Smooth muscle cell (in vitro differentiated cells): ENCODE measurements at regions not wholly inside any gene's neighbourhood (a gene's known extent, or its start where the extent isn't known, plus 50 kb on each side); places are given as distances from the start of the nearest gene placed in this dataset.

Experiments used
- DNase-seq: peaks from one replicate; lab custom pipeline; 2025; ENCODE audit not compliant: unreplicated experiment; lab: John Stamatoyannopoulos, UW
- H2AFZ ChIP-seq: fragments of 200-600 bp; sonication (generic); 2 replicates; pipeline ENCODE4 v1.6.0; 2016; ENCODE audit warnings: antibody characterized with exemption, low read depth, mild to moderate bottlenecking
- H3F3A ChIP-seq: fragments of 200-600 bp; sonication (generic); 2 replicates; pipeline ENCODE4 v1.6.0; 2017; ENCODE audit warnings: antibody characterized with exemption, low read depth
- H3K27ac ChIP-seq: fragments of 200-600 bp; sonication (generic); 2 replicates; pipeline ENCODE4 v1.5.1; 2016; ENCODE audit warnings: low read depth, mild to moderate bottlenecking
- H3K27me3 ChIP-seq: fragments of 200-600 bp; sonication (generic); 2 replicates; pipeline ENCODE4 v1.6.1; 2016; ENCODE audit warnings: low read depth, mild to moderate bottlenecking
- H3K36me3 ChIP-seq: fragments of 200-600 bp; sonication (generic); 2 replicates; pipeline ENCODE4 v1.5.1; 2016; ENCODE audit warnings: low read depth
- H3K4me1 ChIP-seq: fragments of 200-600 bp; sonication (generic); 2 replicates; pipeline ENCODE4 v1.5.1; 2016; ENCODE audit warnings: low read depth
- H3K4me2 ChIP-seq: fragments of 200-600 bp; sonication (generic); 2 replicates; pipeline ENCODE4 v1.6.0; 2016; ENCODE audit warnings: mild to moderate bottlenecking
- H3K4me3 ChIP-seq: fragments of 200-600 bp; sonication (generic); 2 replicates; pipeline ENCODE4 v1.5.1; 2016; ENCODE audit warnings: mild to moderate bottlenecking
- H3K79me2 ChIP-seq: fragments of 200-600 bp; sonication (generic); 2 replicates; pipeline ENCODE4 v1.6.0; 2016; ENCODE audit warnings: low read depth, mild to moderate bottlenecking
- H3K9ac ChIP-seq: fragments of 200-600 bp; sonication (generic); 2 replicates; pipeline ENCODE4 v1.6.0; 2016; ENCODE audit warnings: low read depth
- H3K9me3 ChIP-seq: fragments of 200-600 bp; sonication (generic); replicated peaks from 2 replicates; pipeline ENCODE4 v1.5.1; 2016; ENCODE audit warnings: low read depth
- H4K20me1 ChIP-seq: fragments of 200-600 bp; sonication (generic); 2 replicates; pipeline ENCODE4 v1.6.0; 2016; ENCODE audit warnings: low read depth
- WGBS: methylation state at CpG from one replicate; pipeline ENCODE4 v1.1.7; 2016; ENCODE audit warnings: low lambda C conversion rate; 5-methylcytosine and 5-hydroxymethylcytosine counted together
- TF ChIP-seq, protein P1 (sequence below): fragments of 200-600 bp; sonication (generic); IDR thresholded peaks from 2 replicates; pipeline ENCODE4 v1.5.1; 2017; ENCODE audit warnings: borderline replicate concordance, mild to moderate bottlenecking, antibody characterized with exemption; ENCODE audit not compliant: insufficient read depth, poor library complexity, severe bottlenecking

- H3K4me2 ChIP-seq = no peak overlapping the region
- 93% methylated on average over 1 of the region's 1 CpG for WGBS
- H3F3A ChIP-seq = no peaks in the 10 kb centered on the region
- H2AFZ ChIP-seq = no peak overlapping the region
- H3K9me3 ChIP-seq = no peaks in the 10 kb centered on the region
- H3K4me3 ChIP-seq = no peak overlapping the region
- no peak for DNase-seq
- TF ChIP-seq, protein P1, sequence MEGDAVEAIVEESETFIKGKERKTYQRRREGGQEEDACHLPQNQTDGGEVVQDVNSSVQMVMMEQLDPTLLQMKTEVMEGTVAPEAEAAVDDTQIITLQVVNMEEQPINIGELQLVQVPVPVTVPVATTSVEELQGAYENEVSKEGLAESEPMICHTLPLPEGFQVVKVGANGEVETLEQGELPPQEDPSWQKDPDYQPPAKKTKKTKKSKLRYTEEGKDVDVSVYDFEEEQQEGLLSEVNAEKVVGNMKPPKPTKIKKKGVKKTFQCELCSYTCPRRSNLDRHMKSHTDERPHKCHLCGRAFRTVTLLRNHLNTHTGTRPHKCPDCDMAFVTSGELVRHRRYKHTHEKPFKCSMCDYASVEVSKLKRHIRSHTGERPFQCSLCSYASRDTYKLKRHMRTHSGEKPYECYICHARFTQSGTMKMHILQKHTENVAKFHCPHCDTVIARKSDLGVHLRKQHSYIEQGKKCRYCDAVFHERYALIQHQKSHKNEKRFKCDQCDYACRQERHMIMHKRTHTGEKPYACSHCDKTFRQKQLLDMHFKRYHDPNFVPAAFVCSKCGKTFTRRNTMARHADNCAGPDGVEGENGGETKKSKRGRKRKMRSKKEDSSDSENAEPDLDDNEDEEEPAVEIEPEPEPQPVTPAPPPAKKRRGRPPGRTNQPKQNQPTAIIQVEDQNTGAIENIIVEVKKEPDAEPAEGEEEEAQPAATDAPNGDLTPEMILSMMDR = no peak
- no peak overlapping the region for H3K27ac ChIP-seq
- H4K20me1 ChIP-seq = no peaks in the 10 kb centered on the region
- H3K4me1 ChIP-seq = peaks cover 9% of the 10 kb centered on the region
- no peaks in the 10 kb centered on the region for H3K27me3 ChIP-seq
- no peak overlapping the region for H3K9ac ChIP-seq
- no peaks in the 10 kb centered on the region for H3K36me3 ChIP-seq
- no peaks in the 10 kb centered on the region for H3K79me2 ChIP-seq
Measured at GRCh38 chr18:71913641-71914040, 630.5 kb downstream of the CBLN2 start.

DNA sequence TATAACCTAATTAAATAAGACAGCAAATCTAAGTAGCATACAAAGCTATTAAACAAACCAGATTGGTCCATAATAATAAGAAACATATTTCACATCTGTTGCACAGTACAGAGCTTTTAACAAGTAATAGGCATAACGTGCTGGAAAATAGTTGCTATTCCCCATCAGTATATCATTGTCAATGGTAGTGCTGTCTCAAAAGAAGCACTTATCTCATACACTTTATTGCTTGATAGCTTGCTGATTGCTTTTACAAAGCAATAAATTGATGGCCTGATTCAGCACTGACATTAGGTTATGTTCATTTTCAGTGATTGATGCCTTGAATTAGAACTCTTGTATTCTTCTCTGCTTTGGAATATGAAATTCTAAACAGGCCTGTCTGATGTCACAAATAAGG lies 641.7 kb downstream of the CBLN2 start:
- H3K4me3 ChIP-seq = no peak overlapping the region
- no peaks in the 10 kb centered on the region for H3K27me3 ChIP-seq
- TF ChIP-seq, protein P1 = no peak
- H3K4me1 ChIP-seq = no peaks in the 10 kb centered on the region
- H2AFZ ChIP-seq = no peak overlapping the region
- WGBS = 79% methylated on average over 1 of the region's 1 CpG
- no peak overlapping the region for H3K4me2 ChIP-seq
- DNase-seq = no peak
- H3K9ac ChIP-seq = no peak overlapping the region
- H4K20me1 ChIP-seq = no peaks in the 10 kb centered on the region
- no peaks in the 10 kb centered on the region for H3K79me2 ChIP-seq
- H3K36me3 ChIP-seq = no peaks in the 10 kb centered on the region
- no peaks in the 10 kb centered on the region for H3F3A ChIP-seq
- H3K27ac ChIP-seq = no peak overlapping the region
- H3K9me3 ChIP-seq = no peaks in the 10 kb centered on the region

DNA sequence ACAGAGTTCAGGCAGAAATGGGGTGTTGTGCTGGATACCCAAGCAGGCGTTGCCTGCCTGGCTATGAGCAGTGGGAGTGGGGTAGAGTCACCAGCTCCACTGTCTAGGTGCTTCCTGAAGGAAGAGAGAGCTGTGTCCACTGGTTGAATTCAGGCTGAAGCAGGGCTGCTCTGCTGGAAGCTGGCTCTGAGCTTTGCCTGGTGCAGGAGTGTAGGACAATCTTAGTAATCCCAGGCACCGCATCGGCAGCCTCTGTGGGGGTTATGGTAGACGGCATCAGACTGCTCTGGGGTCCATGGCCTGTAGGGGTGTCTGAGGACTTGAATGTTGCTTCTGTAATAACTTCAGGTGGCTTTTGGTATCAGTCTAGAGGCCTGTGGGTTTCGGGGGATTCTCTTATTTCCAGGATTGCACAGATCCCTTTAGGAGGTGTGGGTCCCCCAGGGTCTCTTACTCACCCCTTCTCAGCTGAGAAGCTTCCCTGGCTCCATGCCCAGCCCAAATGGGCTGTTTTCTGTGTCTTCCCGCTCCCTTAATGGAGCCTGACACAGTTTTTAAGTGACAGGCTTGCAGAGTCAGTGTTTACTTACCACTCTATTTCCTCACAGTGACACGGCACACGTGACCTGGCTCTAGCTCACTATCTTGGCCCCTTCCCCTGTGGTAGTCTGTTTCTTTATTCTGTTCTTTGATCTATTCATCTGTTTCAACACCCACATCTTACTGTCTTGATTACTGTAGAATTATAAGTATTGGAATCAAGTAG lies 644.3 kb downstream of the CBLN2 start:
- Histone ChIP-seq H3K36me3 (no peaks in the 10 kb centered on the region), H3K27ac (no peak overlapping the region)
- WGBS = 87% methylated on average over 8 of the region's 8 CpGs

More for the DNA sequence above, 644.3 kb downstream of the CBLN2 start:
- H3F3A ChIP-seq = no peaks in the 10 kb centered on the region
- H3K9ac ChIP-seq = no peak overlapping the region
- no peak overlapping the region for H3K4me3 ChIP-seq
- TF ChIP-seq, protein P1 = no peak
- H3K9me3 ChIP-seq = no peaks in the 10 kb centered on the region
- H3K79me2 ChIP-seq = no peaks in the 10 kb centered on the region
- DNase-seq = no peak
- H3K4me2 ChIP-seq = no peak overlapping the region
- H2AFZ ChIP-seq = no peak overlapping the region
- no peaks in the 10 kb centered on the region for H3K27me3 ChIP-seq
- no peaks in the 10 kb centered on the region for H4K20me1 ChIP-seq
- no peaks in the 10 kb centered on the region for H3K4me1 ChIP-seq
